ENCODE measurements at regions not wholly inside any gene's neighbourhood (a gene's known extent, or its start where the extent isn't known, plus 50 kb on each side); places are given as distances from the start of the nearest gene placed in this dataset.

- DNase-seq (ENCODE audit: low read depth in 3 of 3, low spot score in 2 of 3), result no peak
These were observed 467.1 kb upstream of the TMPO start for GRCh38 chr12:98048326-98048725.

GRCh38 chr12:98053202-98053601, 462.2 kb upstream of the TMPO start:
- no peak for DNase-seq (ENCODE audit: low read depth in 3 of 3, low spot score in 2 of 3)

- no peak for DNase-seq (ENCODE audit: low read depth in 3 of 3, low spot score in 2 of 3)
These were observed 457.7 kb upstream of the TMPO start for GRCh38 chr12:98057701-98058100.

- DNase-seq (ENCODE audit: low read depth in 3 of 3, low spot score in 2 of 3), result no peak
These were observed 457.2 kb upstream of the TMPO start for GRCh38 chr12:98058213-98058612.

- DNase-seq (ENCODE audit: low read depth in 3 of 3, low spot score in 2 of 3), result no peak
These were observed 456.6 kb upstream of the TMPO start for GRCh38 chr12:98058838-98059237.

GRCh38 chr12:98059659-98060343, 455.6 kb upstream of the TMPO start:
- DNase-seq (ENCODE audit: low read depth in 3 of 3, low spot score in 2 of 3), result no peak

GRCh38 chr12:98060411-98060810, 455.0 kb upstream of the TMPO start:
- no peak for DNase-seq (ENCODE audit: low read depth in 3 of 3, low spot score in 2 of 3)

GRCh38 chr12:98062464-98063245, 452.7 kb upstream of the TMPO start:
- no peak for DNase-seq (ENCODE audit: low read depth in 3 of 3, low spot score in 2 of 3)

- DNase-seq (ENCODE audit: low read depth in 3 of 3, low spot score in 2 of 3), result no peak
These were observed 450.9 kb upstream of the TMPO start for GRCh38 chr12:98064501-98064900.

GRCh38 chr12:98067795-98068194, 447.6 kb upstream of the TMPO start:
- no peak for DNase-seq (ENCODE audit: low read depth in 3 of 3, low spot score in 2 of 3)

- no peak for DNase-seq (ENCODE audit: low read depth in 3 of 3, low spot score in 2 of 3)
These were observed 441.8 kb upstream of the TMPO start for GRCh38 chr12:98073610-98074009.

GRCh38 chr12:98074286-98074685, 441.1 kb upstream of the TMPO start:
- DNase-seq (ENCODE audit: low read depth in 3 of 3, low spot score in 2 of 3), result no peak

- no peak for DNase-seq (ENCODE audit: low read depth in 3 of 3, low spot score in 2 of 3)
These were observed 431.0 kb upstream of the TMPO start for GRCh38 chr12:98084391-98084790.

GRCh38 chr12:98085046-98085755, 430.2 kb upstream of the TMPO start:
- DNase-seq (ENCODE audit: low read depth in 3 of 3, low spot score in 2 of 3), result no peak

- no peak for DNase-seq (ENCODE audit: low read depth in 3 of 3, low spot score in 2 of 3)
These were observed 424.7 kb upstream of the TMPO start for GRCh38 chr12:98090731-98091130.

GRCh38 chr12:98096436-98096835, 419.0 kb upstream of the TMPO start:
- no peak for DNase-seq (ENCODE audit: low read depth in 3 of 3, low spot score in 2 of 3)

GRCh38 chr12:98106031-98106683, 409.2 kb upstream of the TMPO start:
- DNase-seq (ENCODE audit: low read depth in 3 of 3, low spot score in 2 of 3), result no peak

- no peak for DNase-seq (ENCODE audit: low read depth in 3 of 3, low spot score in 2 of 3)
These were observed 406.1 kb upstream of the TMPO start for GRCh38 chr12:98109266-98109665.

- DNase-seq (ENCODE audit: low read depth in 3 of 3, low spot score in 2 of 3), result no peak
These were observed 404.9 kb upstream of the TMPO start for GRCh38 chr12:98110536-98110935.

- no peak for DNase-seq (ENCODE audit: low read depth in 3 of 3, low spot score in 2 of 3)
These were observed 401.8 kb upstream of the TMPO start for GRCh38 chr12:98113548-98113947.

GRCh38 chr12:98121963-98122362, 393.4 kb upstream of the TMPO start:
- no peak for DNase-seq (ENCODE audit: low read depth in 3 of 3, low spot score in 2 of 3)

All from right renal cortex interstitium (tissue), 3 donors.